ENCODE measurements at regions not wholly inside any gene's neighbourhood (a gene's known extent, or its start where the extent isn't known, plus 50 kb on each side); places are given as distances from the start of the nearest gene placed in this dataset.
"Not testable (repeated sequence)": the region's sequence is repeated elsewhere in the genome, so short reads cannot be mapped to it uniquely, and the experiment has no call there.

- DNase-seq: no peak
Measured at GRCh38 chr2:57444752-57445430, 601.7 kb upstream of the VRK2 start.

GRCh38 chr2:57448816-57449215 is 597.8 kb upstream of the VRK2 start:
- no peak for DNase-seq

DNA sequence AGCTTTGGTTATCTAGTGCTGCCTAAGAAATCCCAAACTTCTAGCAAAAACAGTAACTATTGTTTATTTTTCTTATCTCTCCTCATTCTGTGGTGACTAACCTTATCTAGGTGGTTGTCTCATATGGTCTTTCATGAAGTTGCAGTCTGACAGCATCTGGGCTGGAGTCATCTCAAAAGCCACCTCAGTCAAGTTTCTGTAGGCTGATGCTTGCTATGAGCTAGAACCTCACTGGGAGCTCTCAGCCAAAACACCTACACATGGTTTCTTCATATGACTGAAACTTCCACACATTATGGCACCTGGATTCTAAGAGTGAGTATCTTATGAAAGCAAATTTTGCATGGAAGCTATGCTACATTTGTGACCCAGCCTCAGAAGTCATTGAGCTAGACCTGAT is 596.4 kb upstream of the VRK2 start:
- no peak for DNase-seq

GRCh38 chr2:57452634-57453033 is 594.0 kb upstream of the VRK2 start:
- no peak for DNase-seq

GRCh38 chr2:57453945-57454344 is 592.7 kb upstream of the VRK2 start:
- no peak for DNase-seq

GRCh38 chr2:57460396-57461276 is 586.0 kb upstream of the VRK2 start:
- no peak for DNase-seq

DNA sequence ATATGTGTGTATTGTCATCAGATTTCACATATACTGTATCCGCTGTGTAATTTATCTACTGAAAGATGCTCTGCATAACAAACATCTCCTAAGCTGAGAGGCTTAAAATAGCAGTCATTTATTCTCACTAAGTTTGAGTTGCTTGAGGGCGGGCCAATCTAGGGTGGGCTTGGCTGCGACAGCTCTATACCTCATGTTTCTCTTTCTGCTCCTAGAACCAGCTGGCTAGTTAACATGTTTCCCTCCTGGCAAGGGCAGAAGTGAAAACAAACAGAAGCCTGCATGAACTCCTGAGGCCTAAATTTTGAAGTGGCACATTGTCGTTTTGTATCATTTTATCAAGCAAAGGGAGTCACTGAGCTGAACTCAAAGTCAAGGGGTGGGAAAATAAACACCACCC is 585.0 kb upstream of the VRK2 start:
- no peak for DNase-seq

DNA sequence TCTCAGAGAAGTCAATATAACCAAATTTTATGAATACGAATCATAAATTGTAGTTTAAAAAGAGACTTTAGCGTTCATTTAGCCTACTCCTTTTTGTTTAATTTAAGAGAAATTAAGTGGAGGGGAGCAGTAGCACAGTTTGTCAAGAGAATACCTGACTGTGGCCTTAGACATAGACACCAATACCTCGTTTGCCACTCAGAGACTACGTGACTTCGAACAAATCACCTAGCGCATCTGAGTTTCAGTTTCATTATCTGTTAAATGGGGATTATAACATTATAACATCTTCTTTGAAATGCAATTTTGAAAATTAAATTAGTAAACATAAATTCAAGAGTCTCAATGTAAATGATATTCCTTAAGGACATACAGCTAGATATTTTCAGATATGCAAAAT is 581.5 kb upstream of the VRK2 start:
- no peak for DNase-seq

DNA sequence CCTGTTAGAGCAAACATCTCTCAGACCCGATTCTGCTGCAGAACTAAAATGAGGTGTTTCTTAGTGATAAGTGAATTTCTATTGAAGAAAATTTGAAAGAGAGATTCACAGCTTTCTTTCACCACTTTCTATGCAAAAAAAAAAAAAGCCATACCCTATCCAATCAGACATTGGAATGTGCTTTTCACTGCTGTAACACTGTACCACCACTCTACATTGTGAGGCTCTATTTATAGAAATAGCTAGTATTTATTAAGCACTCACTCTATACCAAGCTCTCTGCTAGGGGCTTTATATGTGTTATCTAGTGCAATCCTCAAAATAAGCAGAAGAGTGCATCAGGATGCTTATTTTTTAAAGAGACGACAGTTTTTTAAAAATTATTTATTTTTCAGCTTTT is 580.6 kb upstream of the VRK2 start:
- DNase-seq: no peak

GRCh38 chr2:57475391-57475790 is 571.2 kb upstream of the VRK2 start:
- DNase-seq: no peak

DNA sequence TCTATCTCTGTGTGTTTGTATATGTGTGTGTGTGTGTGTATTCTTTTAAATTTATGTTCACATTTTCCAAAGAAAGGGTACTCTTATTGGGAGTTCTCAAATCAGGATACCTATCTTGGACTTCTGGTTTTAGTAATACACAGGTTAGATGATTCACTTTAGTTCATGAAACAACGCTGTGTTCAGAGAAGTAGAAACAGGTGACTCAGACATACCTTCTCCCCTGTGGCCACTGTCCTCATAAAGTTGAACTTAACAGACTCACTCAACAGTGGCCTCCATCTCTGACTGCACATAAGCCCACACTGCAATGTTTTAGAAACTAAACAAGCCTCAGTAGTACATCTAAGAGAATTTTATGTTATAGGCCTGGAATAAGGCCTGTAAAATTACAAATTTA is 566.6 kb upstream of the VRK2 start:
- no peak for DNase-seq

DNA sequence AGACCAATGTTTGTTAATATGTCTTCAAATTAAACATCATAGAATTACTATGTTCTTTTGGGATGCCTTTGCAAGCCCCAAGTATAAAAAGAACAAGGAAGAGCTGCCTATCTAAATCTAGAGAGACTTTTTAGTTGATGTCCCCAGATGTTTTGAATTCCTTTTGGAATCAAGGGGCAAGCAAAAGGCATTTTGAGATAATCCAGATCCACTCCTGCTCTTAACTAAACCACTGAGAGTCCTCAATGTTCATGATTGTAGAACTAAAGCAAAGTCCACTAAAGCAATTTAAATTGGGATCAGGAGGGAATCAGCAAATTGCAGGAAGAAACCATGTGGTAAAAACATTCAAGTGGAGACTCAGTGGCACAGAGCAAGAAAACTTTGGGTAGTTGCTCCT is 558.5 kb upstream of the VRK2 start:
- no peak for DNase-seq

- no peak for DNase-seq
Measured at GRCh38 chr2:57490741-57491140, 555.9 kb upstream of the VRK2 start.

GRCh38 chr2:57491213-57491612 is 555.4 kb upstream of the VRK2 start:
- no peak for DNase-seq

DNA sequence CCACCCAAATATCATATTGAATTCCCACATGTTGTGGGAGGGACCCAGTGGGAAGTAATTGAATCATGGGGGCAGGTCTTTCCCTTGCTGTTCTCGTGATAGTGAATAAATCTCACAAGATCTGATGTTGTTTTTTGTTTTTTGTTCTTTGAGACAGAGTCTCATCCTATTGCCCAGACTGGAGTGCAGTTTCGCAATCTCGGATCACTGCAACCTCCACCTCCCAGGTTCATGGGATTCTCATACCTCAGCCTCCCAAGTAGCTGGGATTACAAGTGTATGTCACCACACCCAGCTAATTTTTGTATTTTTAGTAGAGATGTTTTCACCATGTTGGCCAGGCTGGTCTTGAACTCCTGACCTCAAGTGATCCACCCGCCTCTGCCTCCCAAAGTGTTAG is 552.6 kb upstream of the VRK2 start:
- not testable (repeated sequence) for DNase-seq

GRCh38 chr2:57497489-57498096 is 549.0 kb upstream of the VRK2 start:
- no peak for DNase-seq

DNA sequence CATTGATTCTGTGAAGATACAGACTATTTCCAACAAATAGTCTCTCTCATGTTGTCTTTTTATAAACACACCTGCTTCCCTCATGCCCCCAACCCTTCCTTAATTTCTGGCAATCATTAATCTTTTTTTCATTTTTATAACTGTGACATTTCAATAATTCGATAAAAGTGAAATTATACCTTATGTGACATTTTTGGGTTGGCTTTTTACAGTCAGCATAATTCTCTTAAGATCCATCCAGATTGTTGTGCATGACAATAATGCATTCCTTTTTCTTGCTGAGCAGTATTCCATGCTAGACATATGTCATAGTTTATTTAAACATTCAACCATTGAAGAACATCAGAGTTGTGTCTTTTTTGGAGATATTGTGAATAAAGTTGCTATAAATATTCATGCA is 541.8 kb upstream of the VRK2 start:
- DNase-seq: no peak

DNA sequence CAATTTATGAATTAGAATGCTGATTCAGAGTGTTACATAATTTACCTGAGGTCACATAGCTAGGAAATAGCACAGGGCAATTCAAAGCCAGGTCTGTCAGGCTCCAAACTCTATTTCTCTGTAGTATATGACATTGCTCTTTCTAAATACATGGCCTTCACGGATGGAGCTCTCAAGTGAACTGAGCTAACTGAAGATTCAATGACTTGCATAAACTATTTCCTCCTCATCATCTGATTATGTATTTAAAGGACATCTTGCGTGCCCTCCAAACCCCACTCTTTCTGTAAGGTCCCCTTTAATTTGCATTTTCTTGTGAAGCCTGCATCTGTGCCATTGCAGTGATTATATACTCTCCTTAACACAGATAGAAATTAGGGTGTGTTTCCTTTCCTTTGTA is 537.4 kb upstream of the VRK2 start:
- no peak for DNase-seq

GRCh38 chr2:57510704-57511103 is 535.9 kb upstream of the VRK2 start:
- DNase-seq: no peak

DNA sequence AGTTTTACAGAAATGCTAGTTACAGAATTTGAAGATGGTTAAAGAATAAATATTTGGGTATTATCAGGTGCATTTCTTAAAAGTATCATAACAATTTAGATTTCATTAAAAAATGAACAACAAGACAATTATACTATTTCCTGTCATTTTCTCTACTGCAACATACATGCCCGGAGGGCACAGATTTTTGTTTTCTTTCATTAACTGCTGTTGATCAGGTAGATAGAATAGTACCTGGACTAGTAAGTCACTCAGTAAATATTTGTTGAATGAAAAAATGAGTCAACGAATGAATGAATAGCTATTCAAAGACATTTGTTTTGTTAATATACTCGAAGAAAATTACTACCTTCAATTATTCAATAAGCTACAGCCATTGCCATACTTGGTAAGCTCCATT is 531.2 kb upstream of the VRK2 start:
- DNase-seq: no peak

DNA sequence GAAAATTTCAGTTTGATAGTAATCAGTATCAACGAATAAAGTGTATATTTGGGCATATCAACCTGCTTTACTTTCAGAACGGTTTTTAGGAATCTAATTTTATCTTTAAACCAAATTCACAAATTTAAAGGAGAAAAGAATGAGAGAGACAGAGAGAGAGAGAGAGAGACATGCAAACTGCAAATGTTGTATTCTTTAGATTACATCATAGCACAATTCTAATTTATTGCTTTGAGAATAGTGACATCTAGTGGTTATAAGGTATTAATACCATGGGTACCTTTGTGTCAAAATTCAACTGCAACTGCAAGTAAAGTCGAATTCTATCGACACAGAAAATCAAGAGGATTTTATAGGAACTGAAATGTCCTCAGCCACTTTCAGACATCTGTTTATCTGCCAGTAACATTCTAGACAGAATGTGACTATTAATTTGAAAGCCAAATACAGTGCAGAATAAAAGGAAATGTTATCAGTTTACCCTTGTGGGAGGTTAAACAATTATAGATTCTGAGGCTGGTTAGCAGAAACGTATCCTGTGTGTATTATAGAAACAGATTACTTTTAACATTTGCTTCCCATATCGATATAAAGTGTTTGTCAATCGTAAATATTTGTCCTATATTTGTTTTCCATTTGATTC is 529.8 kb upstream of the VRK2 start:
- DNase-seq: no peak

DNA sequence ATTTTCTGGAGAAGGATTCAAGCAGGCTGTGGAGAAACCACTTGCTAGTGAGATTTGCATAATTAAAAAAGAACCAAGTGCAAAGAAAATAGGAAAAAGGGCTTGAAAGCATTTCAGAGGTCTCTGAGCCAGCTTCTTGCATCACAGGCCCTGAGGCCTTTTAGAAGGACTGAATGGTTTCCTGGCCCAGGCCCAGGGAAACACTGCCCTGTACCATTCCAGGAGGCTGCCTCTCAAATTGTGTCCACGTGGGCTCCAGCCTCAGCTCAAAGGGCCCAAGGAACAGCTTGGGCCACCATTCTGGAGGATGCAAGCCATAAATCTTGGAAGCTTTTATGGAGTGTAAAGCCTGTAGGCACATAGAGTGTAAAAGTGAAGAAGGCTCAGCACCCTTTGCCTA is 523.3 kb upstream of the VRK2 start:
- DNase-seq: no peak

- DNase-seq: no peak
Measured at GRCh38 chr2:57527685-57528084, 518.9 kb upstream of the VRK2 start.

- no peak for DNase-seq
Measured at GRCh38 chr2:57528499-57528898, 518.1 kb upstream of the VRK2 start.

All from activated CD4-positive, CD25-positive, alpha-beta regulatory T cell treated with anti-CD3 and anti-CD28 coated beads, Interleukin-2, amount 50 U/mL, for 72 hours (primary cell).